ENCODE measurements at regions not wholly inside any gene's neighbourhood (a gene's known extent, or its start where the extent isn't known, plus 50 kb on each side); places are given as distances from the start of the nearest gene placed in this dataset.

DNA sequence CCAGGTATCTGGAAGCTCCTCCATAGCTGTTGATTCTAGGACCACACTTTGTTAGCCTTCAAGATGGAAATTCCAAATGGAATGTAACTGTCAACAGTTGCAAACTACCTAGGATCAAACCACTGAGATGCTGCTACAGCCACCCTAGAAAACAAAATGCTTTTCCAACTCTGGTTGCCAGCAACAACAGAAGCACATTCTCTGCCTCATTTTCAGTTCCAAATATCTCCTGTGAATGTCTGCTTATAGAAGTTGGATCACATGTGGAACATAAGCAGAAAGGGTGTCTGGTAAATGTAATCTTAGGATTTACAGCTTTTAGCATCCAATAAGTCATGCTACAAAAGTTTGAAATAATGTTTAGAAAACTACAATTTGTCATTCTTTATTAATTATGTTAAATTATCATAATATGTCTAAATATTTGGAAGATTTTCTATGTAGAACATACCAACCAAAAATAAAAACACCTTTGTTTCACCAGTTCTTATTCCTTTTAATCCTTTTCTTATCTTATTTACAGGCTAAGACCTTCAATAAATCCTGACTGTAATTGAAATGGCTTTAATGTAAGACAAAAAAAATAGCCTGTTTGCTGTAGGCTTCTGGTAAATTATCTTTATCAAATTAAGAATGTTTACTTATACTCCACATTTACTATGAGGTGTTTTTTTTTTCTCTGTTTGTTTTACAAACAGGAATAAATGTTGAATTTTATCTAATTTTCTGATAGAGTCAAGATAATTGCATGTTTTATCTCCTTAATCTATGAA, 687.1 kb downstream of the IGSF11 start:
- ChIA-PET CTCF (no interaction called here), POLR2A (no interaction called here)
- Mint-ChIP-seq H3K4me3 (no peak overlapping the region), H3K36me3 (no peaks in the 10 kb centered on the region), H3K27me3 (no peaks in the 10 kb centered on the region), H3K4me1 (no peaks in the 10 kb centered on the region), H3K9me3 (peaks cover 0 to 23% (median 6%) of the 10 kb centered on the region in 11 donors), H3K27ac (no peak overlapping the region)
- H3K4me1 ChIP-seq (ENCODE audit: control insufficient read depth in 2 of 2, insufficient read depth in 2 of 2, low read length in 2 of 2): no peaks in the 10 kb centered on the region
- DNase-seq: no peak
- H3K27ac ChIP-seq (ENCODE audit: low read depth, low read length): no peak overlapping the region
- H3K27me3 ChIP-seq (ENCODE audit: control insufficient read depth in 2 of 2, insufficient read depth in 2 of 2, low read length in 2 of 2): no peaks in the 10 kb centered on the region
- H3K9me3 ChIP-seq (ENCODE audit: control insufficient read depth in 2 of 3, low read length in 3 of 3): no peaks in the 10 kb centered on the region
- ATAC-seq: no peak
- no peak overlapping the region for H3K4me3 ChIP-seq (ENCODE audit: low read length)
- intact Hi-C loops (cut with micrococcal nuclease): no loop called here
- no peaks in the 10 kb centered on the region for H3K36me3 ChIP-seq (ENCODE audit: control insufficient read depth in 2 of 3, insufficient read depth in 3 of 3, low read length in 3 of 3)

DNA sequence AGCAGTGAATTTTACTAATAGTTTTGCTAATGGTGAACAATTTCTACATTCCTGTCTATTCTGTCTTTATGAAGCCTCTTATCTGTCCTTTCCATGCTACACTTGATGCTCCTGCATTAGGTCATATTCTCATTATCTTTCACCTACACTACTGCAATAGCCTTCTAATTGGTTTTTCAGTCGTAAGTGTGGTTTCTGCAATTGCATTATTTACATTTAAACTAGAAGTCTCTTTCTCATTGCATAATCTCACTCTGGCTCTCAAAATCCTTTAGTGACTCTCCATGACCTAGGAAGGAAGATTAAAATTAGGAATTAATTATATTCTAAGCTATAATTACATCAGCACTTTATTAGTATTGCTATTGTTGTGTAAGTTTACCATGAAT, 686.5 kb downstream of the IGSF11 start:
- Mint-ChIP-seq H3K9me3 (peaks cover 0 to 28% (median 9%) of the 10 kb centered on the region in 11 donors), H3K27me3 (no peaks in the 10 kb centered on the region), H3K36me3 (no peaks in the 10 kb centered on the region), H3K4me1 (no peaks in the 10 kb centered on the region), H3K27ac (no peak overlapping the region), H3K4me3 (no peak overlapping the region)
- Histone ChIP-seq H3K27me3 (ENCODE audit: control insufficient read depth in 2 of 2, insufficient read depth in 2 of 2, low read length in 2 of 2) (no peaks in the 10 kb centered on the region), H3K27ac (ENCODE audit: low read depth, low read length) (no peak overlapping the region), H3K4me3 (ENCODE audit: low read length) (no peak overlapping the region), H3K4me1 (ENCODE audit: control insufficient read depth in 2 of 2, insufficient read depth in 2 of 2, low read length in 2 of 2) (no peaks in the 10 kb centered on the region), H3K36me3 (ENCODE audit: control insufficient read depth in 2 of 3, insufficient read depth in 3 of 3, low read length in 3 of 3) (no peaks in the 10 kb centered on the region), H3K9me3 (ENCODE audit: control insufficient read depth in 2 of 3, low read length in 3 of 3) (no peaks in the 10 kb centered on the region)
- DNase-seq (no peak), ATAC-seq (no peak)
- intact Hi-C loops (cut with micrococcal nuclease): no loop called here
- ChIA-PET CTCF (no interaction called here), POLR2A (no interaction called here)

DNA sequence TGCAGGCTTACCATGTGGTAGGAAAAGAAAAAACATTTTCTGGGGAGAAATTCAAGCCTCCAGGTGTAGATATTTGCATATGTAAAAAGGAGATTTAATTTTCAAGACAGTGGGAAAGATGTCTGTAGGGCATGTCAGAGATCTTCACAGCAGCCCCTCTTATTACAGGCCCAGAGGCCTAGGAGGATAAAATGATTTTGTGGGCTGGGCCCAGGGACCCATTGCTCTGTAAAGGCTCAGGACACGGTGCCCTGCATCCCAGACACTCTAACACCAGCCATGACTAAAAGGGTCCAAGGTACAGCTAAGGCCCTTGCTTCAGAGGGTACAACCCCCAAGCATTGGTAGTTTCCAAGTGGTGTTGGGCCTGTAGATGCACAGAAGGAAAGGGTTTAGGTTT, 680.1 kb downstream of the IGSF11 start:
- H3K9me3 Mint-ChIP-seq: peaks cover 14 to 75% (median 40%) of the 10 kb centered on the region in 11 donors
- H3K36me3 ChIP-seq (ENCODE audit: control insufficient read depth in 2 of 3, insufficient read depth in 3 of 3, low read length in 3 of 3): no peaks in the 10 kb centered on the region
- no peak overlapping the region for H3K4me3 Mint-ChIP-seq
- H3K27ac ChIP-seq (ENCODE audit: low read depth, low read length): no peak overlapping the region
- H3K36me3 Mint-ChIP-seq: peaks cover 0 to 12% (median 4%) of the 10 kb centered on the region in 5 donors
- no peak for ATAC-seq
- H3K9me3 ChIP-seq (ENCODE audit: control insufficient read depth in 2 of 3, low read length in 3 of 3): peaks cover 0 to 29% (median 0%) of the 10 kb centered on the region in 3 experiments
- ChIA-PET POLR2A (no interaction called here), CTCF (no interaction called here)
- DNase-seq: no peak
- no peak overlapping the region for H3K4me3 ChIP-seq (ENCODE audit: low read length)
- no peaks in the 10 kb centered on the region for H3K27me3 ChIP-seq (ENCODE audit: control insufficient read depth in 2 of 2, insufficient read depth in 2 of 2, low read length in 2 of 2)
- no peaks in the 10 kb centered on the region for H3K4me1 ChIP-seq (ENCODE audit: control insufficient read depth in 2 of 2, insufficient read depth in 2 of 2, low read length in 2 of 2)
- no peaks in the 10 kb centered on the region for H3K4me1 Mint-ChIP-seq
- H3K27ac Mint-ChIP-seq: no peak overlapping the region
- no peaks in the 10 kb centered on the region for H3K27me3 Mint-ChIP-seq
- intact Hi-C loops (cut with micrococcal nuclease): no loop called here

DNA sequence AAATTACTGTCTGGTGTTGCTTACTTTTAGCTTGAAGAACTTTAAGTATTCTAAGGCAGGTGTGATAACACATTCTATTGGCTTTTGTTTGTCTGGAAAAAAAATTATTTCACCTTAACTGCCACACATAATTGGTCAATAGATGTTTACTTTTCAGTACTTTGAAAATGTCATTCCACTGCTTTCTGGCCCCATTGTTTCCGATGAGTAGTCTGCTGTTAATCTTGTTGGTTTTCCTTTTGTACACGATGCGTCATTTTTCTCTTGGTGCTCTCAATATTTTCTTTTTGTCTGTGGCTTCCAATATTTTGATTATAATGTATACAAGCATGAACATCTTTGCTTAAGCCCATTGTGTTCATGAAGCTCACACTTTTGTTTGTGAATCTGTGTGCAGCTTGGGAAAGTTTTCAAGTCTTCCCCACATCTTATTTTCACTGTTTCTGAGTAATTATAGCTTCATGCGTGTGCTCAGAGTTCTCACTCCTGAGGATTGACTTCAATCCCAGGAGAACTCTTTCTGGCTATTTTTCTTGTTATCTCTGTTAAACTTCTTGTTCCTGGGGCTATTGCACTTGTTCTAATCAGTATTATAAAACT, 664.7 kb downstream of the IGSF11 start:
- ChIA-PET CTCF (no interaction called here), POLR2A (no interaction called here)
- no peak overlapping the region for H3K4me3 ChIP-seq (ENCODE audit: low read length)
- peaks cover 0 to 9% (median 4%) of the 10 kb centered on the region in 3 experiments for H3K9me3 ChIP-seq (ENCODE audit: control insufficient read depth in 2 of 3, low read length in 3 of 3)
- no peaks in the 10 kb centered on the region for H3K27me3 ChIP-seq (ENCODE audit: control insufficient read depth in 2 of 2, insufficient read depth in 2 of 2, low read length in 2 of 2)
- no peaks in the 10 kb centered on the region for H3K36me3 ChIP-seq (ENCODE audit: control insufficient read depth in 2 of 3, insufficient read depth in 3 of 3, low read length in 3 of 3)
- H3K4me3 Mint-ChIP-seq: no peak overlapping the region
- ATAC-seq (no peak), DNase-seq (no peak)
- no peak overlapping the region for H3K27ac Mint-ChIP-seq
- H3K27ac ChIP-seq (ENCODE audit: low read depth, low read length): no peak overlapping the region
- no peaks in the 10 kb centered on the region for H3K4me1 Mint-ChIP-seq
- peaks cover 0 to 7% (median 0%) of the 10 kb centered on the region in 5 donors for H3K36me3 Mint-ChIP-seq
- H3K27me3 Mint-ChIP-seq: no peaks in the 10 kb centered on the region
- H3K4me1 ChIP-seq (ENCODE audit: control insufficient read depth in 2 of 2, insufficient read depth in 2 of 2, low read length in 2 of 2): no peaks in the 10 kb centered on the region
- peaks cover 0 to 31% (median 9%) of the 10 kb centered on the region in 11 donors for H3K9me3 Mint-ChIP-seq
- intact Hi-C loops (cut with micrococcal nuclease): no loop called here

DNA sequence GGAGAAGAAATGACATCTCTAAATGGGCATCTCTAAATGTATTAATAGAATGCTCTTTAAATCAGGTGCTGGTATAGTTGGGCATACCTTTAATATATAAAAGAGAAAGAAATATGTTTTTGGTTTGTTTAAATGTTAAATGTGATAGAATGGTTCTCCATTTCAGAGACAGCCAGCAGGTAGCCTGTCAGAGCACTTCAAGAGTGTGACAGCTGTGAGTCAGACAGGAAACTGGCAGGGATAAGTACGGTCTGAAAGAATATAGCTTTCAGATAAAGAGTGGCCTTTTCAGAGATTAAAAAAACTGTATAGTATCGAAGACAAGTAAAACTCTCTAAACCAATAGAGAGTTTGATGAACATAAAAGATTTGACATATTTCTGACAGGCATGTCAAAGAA, 654.1 kb downstream of the IGSF11 start:
- ATAC-seq: no peak
- Mint-ChIP-seq H3K9me3 (peaks cover 0 to 24% (median 4%) of the 10 kb centered on the region in 11 donors), H3K36me3 (no peaks in the 10 kb centered on the region), H3K27me3 (no peaks in the 10 kb centered on the region), H3K4me3 (no peak overlapping the region), H3K4me1 (no peaks in the 10 kb centered on the region), H3K27ac (no peak overlapping the region)
- intact Hi-C loops (cut with micrococcal nuclease): no loop called here
- Histone ChIP-seq H3K27me3 (ENCODE audit: control insufficient read depth in 2 of 2, insufficient read depth in 2 of 2, low read length in 2 of 2) (no peaks in the 10 kb centered on the region), H3K9me3 (ENCODE audit: control insufficient read depth in 2 of 3, low read length in 3 of 3) (no peaks in the 10 kb centered on the region), H3K36me3 (ENCODE audit: control insufficient read depth in 2 of 3, insufficient read depth in 3 of 3, low read length in 3 of 3) (no peaks in the 10 kb centered on the region), H3K4me3 (ENCODE audit: low read length) (no peak overlapping the region), H3K27ac (ENCODE audit: low read depth, low read length) (no peak overlapping the region), H3K4me1 (ENCODE audit: control insufficient read depth in 2 of 2, insufficient read depth in 2 of 2, low read length in 2 of 2) (no peaks in the 10 kb centered on the region)
- POLR2A ChIA-PET: no interaction called here
- CTCF ChIA-PET: no interaction called here
- DNase-seq: no peak

DNA sequence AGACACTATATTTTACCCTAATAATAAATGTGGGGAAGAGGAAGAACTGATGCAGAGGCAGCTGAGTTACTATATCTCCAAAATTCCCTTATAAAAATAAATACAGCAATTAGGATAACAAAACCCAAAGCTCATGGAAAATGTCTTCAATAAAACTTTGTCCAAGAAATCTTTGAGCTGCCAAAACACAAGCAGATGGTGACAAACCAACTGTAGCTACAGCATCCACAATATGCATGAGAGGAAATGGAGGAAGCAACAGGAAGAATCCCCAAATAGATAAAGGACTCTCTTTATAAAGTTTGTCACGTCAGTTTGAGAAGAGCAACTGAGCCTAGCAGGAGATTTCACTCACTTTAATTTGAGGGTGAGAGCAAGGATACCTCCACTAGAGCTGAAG, 638.2 kb downstream of the IGSF11 start:
- Histone ChIP-seq H3K27me3 (ENCODE audit: control insufficient read depth in 2 of 2, insufficient read depth in 2 of 2, low read length in 2 of 2) (no peaks in the 10 kb centered on the region), H3K36me3 (ENCODE audit: control insufficient read depth in 2 of 3, insufficient read depth in 3 of 3, low read length in 3 of 3) (no peaks in the 10 kb centered on the region), H3K9me3 (ENCODE audit: control insufficient read depth in 2 of 3, low read length in 3 of 3) (no peaks in the 10 kb centered on the region), H3K4me3 (ENCODE audit: low read length) (no peak overlapping the region), H3K4me1 (ENCODE audit: control insufficient read depth in 2 of 2, insufficient read depth in 2 of 2, low read length in 2 of 2) (no peaks in the 10 kb centered on the region), H3K27ac (ENCODE audit: low read depth, low read length) (no peak overlapping the region)
- no peak overlapping the region for H3K4me3 Mint-ChIP-seq
- DNase-seq: no peak
- peaks cover 0 to 16% (median 1%) of the 10 kb centered on the region in 11 donors for H3K9me3 Mint-ChIP-seq
- H3K27ac Mint-ChIP-seq: no peak overlapping the region
- H3K27me3 Mint-ChIP-seq: no peaks in the 10 kb centered on the region
- CTCF ChIA-PET: no interaction called here
- intact Hi-C loops (cut with micrococcal nuclease): no loop called here
- H3K4me1 Mint-ChIP-seq: no peaks in the 10 kb centered on the region
- ATAC-seq: no peak
- H3K36me3 Mint-ChIP-seq: no peaks in the 10 kb centered on the region
- POLR2A ChIA-PET: no interaction called here

DNA sequence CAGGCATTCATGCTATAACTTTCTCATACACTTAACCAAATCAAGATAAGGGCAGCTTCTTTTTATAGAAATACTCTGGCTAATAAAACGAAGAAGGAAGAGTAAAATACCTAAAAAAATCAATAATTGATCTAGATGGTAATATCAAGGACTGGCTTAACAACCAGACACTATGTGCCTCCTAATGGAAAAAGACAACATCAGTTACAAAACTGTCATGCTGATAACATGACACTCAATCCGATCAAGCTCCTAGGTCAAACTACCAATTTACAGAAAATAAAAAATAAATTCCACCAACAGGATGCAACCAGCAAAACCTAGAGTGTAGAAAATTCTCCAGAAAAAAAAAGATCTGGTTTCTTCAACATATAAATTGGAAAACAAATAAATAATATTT, 634.6 kb downstream of the IGSF11 start:
- no peaks in the 10 kb centered on the region for H3K27me3 Mint-ChIP-seq
- no peak overlapping the region for H3K27ac ChIP-seq (ENCODE audit: low read depth, low read length)
- ChIA-PET CTCF (no interaction called here), POLR2A (no interaction called here)
- no peaks in the 10 kb centered on the region for H3K4me1 ChIP-seq (ENCODE audit: control insufficient read depth in 2 of 2, insufficient read depth in 2 of 2, low read length in 2 of 2)
- H3K9me3 Mint-ChIP-seq: peaks cover 0 to 9% (median 0%) of the 10 kb centered on the region in 11 donors
- no peaks in the 10 kb centered on the region for H3K4me1 Mint-ChIP-seq
- H3K36me3 Mint-ChIP-seq: no peaks in the 10 kb centered on the region
- ATAC-seq (no peak), DNase-seq (no peak)
- no peak overlapping the region for H3K4me3 Mint-ChIP-seq
- intact Hi-C loops (cut with micrococcal nuclease): no loop called here
- H3K4me3 ChIP-seq (ENCODE audit: low read length): no peak overlapping the region
- H3K9me3 ChIP-seq (ENCODE audit: control insufficient read depth in 2 of 3, low read length in 3 of 3): no peaks in the 10 kb centered on the region
- no peaks in the 10 kb centered on the region for H3K27me3 ChIP-seq (ENCODE audit: control insufficient read depth in 2 of 2, insufficient read depth in 2 of 2, low read length in 2 of 2)
- H3K36me3 ChIP-seq (ENCODE audit: control insufficient read depth in 2 of 3, insufficient read depth in 3 of 3, low read length in 3 of 3): no peaks in the 10 kb centered on the region
- H3K27ac Mint-ChIP-seq: no peak overlapping the region

Data from naive thymus-derived CD4-positive, alpha-beta T cell (primary cell).